Kidney (tissue), 13 donors: ENCODE measurements at regions not wholly inside any gene's neighbourhood (a gene's known extent, or its start where the extent isn't known, plus 50 kb on each side); places are given as distances from the start of the nearest gene placed in this dataset.
A peak's percentile ranks its signal among the peaks of the same experiment; 100 is the strongest.

Experiments used
- DNase-seq, 5 donors: peaks; one replicate each; pipeline ENCODE4 v3.0.0-alpha.2; 2013 to 2020
- FAIRE-seq: peaks from 2 replicates; lab custom pipeline; 2012; peaks lifted over from hg19 to GRCh38; lab: Jason Lieb, UNC
- H3K27ac ChIP-seq, 2 donors: one replicate each; pipeline ENCODE4 v1.7.0; 2013; ENCODE audit warnings: low read depth in 2 of 2, low read length in 2 of 2, inconsistent platforms in 1 of 2
- H3K27me3 ChIP-seq: one replicate; pipeline ENCODE4 v1.7.1; 2013; ENCODE audit warnings: low read length, inconsistent platforms; ENCODE audit not compliant: control insufficient read depth, insufficient read depth
- H3K36me3 ChIP-seq, 3 donors: one replicate each; pipeline versions ENCODE4 v1.7.0 to v1.7.1; 2013; ENCODE audit warnings: low read length in 3 of 3, control low read depth in 1 of 3, inconsistent platforms in 1 of 3; ENCODE audit not compliant: insufficient read depth in 3 of 3, control insufficient read depth in 2 of 3
- H3K4me1 ChIP-seq, 3 donors: one replicate each; pipeline versions ENCODE4 v1.7.0 to v1.7.1; 2013; ENCODE audit warnings: low read length in 3 of 3, inconsistent platforms in 1 of 3, low read depth in 1 of 3; ENCODE audit not compliant: control insufficient read depth in 2 of 3, insufficient read depth in 2 of 3
- H3K4me3 ChIP-seq, 3 donors: one replicate each; pipeline versions ENCODE4 v1.7.0 to v1.8.1; 2013; ENCODE audit warnings: low read length in 3 of 3, control low read depth in 1 of 3, inconsistent platforms in 1 of 3
- H3K9ac ChIP-seq, 3 donors: one replicate each; pipeline versions ENCODE4 v1.7.0 to v1.7.1; 2013; ENCODE audit warnings: low read length in 3 of 3, control low read depth in 1 of 3, inconsistent platforms in 1 of 3
- H3K9me3 ChIP-seq, 3 donors: one replicate each; pipeline versions ENCODE4 v1.7.0 to v1.7.1; 2013; ENCODE audit warnings: low read length in 3 of 3, control low read depth in 1 of 3, inconsistent platforms in 1 of 3; ENCODE audit not compliant: control insufficient read depth in 2 of 3, insufficient read depth in 1 of 3
- intact Hi-C: fragments of 100-400 bp; cut with DNase I; formaldehyde crosslinking; loops from one replicate; pipeline ENCODE4 v1.11.1; 2022
- TF ChIP-seq, protein P1 (sequence below): IDR thresholded peaks from 3 replicates; pipeline ENCODE4 v1.5.1; 2012; ENCODE audit warnings: mild to moderate bottlenecking, moderate library complexity, borderline replicate concordance; ENCODE audit not compliant: insufficient read depth; ENCODE audit errors: extremely low read depth
- donor health status: control.
- donor health status: control.
- donor health status: control.
- donor health status: control.
- donor health status: control.
- donor health status: DM: yes; HTN: yes; CAD: no.
- donor health status: Normal renal cell carcinoma (clear cell type).

- no peak overlapping the region for H3K4me3 ChIP-seq
- H3K4me1 ChIP-seq: no peaks in the 10 kb centered on the region
- TF ChIP-seq, protein P1, sequence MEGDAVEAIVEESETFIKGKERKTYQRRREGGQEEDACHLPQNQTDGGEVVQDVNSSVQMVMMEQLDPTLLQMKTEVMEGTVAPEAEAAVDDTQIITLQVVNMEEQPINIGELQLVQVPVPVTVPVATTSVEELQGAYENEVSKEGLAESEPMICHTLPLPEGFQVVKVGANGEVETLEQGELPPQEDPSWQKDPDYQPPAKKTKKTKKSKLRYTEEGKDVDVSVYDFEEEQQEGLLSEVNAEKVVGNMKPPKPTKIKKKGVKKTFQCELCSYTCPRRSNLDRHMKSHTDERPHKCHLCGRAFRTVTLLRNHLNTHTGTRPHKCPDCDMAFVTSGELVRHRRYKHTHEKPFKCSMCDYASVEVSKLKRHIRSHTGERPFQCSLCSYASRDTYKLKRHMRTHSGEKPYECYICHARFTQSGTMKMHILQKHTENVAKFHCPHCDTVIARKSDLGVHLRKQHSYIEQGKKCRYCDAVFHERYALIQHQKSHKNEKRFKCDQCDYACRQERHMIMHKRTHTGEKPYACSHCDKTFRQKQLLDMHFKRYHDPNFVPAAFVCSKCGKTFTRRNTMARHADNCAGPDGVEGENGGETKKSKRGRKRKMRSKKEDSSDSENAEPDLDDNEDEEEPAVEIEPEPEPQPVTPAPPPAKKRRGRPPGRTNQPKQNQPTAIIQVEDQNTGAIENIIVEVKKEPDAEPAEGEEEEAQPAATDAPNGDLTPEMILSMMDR: no peak
- DNase-seq: no peak
- no peak for FAIRE-seq
- no peak overlapping the region for H3K27ac ChIP-seq
- no peaks in the 10 kb centered on the region for H3K27me3 ChIP-seq
- no peaks in the 10 kb centered on the region for H3K36me3 ChIP-seq
- H3K9ac ChIP-seq: no peak overlapping the region
- intact Hi-C loops: no loop called here
- H3K9me3 ChIP-seq: no peaks in the 10 kb centered on the region
Measured at GRCh38 chr11:11044137-11044855, 186.4 kb upstream of the ZBED5 start.

DNA sequence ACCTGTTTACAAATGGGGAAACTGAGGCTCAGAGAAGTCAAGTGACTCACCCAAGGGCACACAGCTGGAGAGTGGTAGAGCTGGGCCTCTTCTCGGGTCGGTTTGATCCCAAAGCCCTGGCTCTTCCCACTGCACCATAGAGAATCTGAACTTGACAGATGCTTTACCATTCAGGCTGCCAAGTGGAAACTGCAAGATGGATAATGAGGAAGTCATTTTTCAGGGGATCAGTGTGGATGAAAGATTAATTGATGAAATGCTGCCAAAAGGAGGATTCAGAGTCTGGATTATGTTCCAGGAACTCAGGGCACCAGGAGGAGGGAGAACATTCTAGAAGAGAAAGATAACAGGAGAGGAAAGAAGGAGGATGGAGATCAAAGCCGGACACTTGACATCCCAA is 185.9 kb upstream of the ZBED5 start:
- H3K9ac ChIP-seq: no peak overlapping the region
- no peaks in the 10 kb centered on the region for H3K27me3 ChIP-seq
- no peak overlapping the region for H3K27ac ChIP-seq
- DNase-seq (no peak), FAIRE-seq (no peak)
- TF ChIP-seq, protein P1: no peak
- no peaks in the 10 kb centered on the region for H3K9me3 ChIP-seq
- intact Hi-C loops: no loop called here
- no peaks in the 10 kb centered on the region for H3K4me1 ChIP-seq
- no peaks in the 10 kb centered on the region for H3K36me3 ChIP-seq
- no peak overlapping the region for H3K4me3 ChIP-seq

DNA sequence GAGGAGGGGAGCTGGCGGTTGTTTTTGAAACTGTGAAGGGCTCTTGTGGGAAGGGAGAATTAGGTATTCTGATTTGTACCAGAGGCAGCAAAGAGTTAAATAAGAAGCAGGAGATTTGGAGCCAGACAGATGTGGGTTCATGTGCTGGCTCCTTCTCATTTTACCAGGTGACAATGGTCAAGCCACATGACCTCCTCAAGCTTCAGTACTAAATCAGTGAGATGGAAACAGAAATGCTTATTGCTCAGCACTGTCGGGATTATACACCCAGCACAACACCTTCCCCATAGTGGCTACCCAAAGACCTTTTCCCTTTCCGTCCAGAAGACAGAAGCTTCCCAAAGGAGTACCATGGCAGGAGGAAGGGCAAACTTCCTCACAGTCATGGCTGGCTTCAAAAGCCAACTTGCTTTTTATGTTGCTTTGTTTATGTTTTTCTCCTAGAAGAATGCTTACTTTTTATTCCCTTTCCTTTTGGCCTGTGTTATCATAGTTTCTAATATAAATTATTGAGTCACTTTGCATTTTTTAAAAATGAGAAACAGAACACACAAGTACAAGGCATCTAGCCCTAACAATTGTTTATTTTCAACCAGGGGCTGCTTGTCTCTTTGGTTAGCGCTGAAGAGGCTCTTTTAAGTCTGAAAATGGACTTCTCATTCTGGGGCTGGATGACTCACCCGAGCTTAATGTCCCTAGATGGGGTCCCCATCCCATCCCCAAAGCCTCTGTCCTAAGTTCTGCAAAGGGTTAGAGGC is 181.5 kb upstream of the ZBED5 start:
- TF ChIP-seq, protein P1: no peak
- FAIRE-seq: no peak

More for the DNA sequence above, 181.5 kb upstream of the ZBED5 start:
- H3K4me3 ChIP-seq: no peak overlapping the region
- peak in 1 of 5 donors; percentile 7 for DNase-seq
- intact Hi-C loops: no loop called here
- H3K27ac ChIP-seq: no peak overlapping the region
- no peaks in the 10 kb centered on the region for H3K27me3 ChIP-seq
- H3K4me1 ChIP-seq: peaks cover 0 to 5% (median 3%) of the 10 kb centered on the region in 3 donors
- H3K36me3 ChIP-seq: no peaks in the 10 kb centered on the region
- H3K9me3 ChIP-seq: no peaks in the 10 kb centered on the region
- no peak overlapping the region for H3K9ac ChIP-seq
